Thyroid gland (tissue), 4 donors: ENCODE measurements at regions not wholly inside any gene's neighbourhood (a gene's known extent, or its start where the extent isn't known, plus 50 kb on each side); places are given as distances from the start of the nearest gene placed in this dataset.

Source experiments
- CTCF ChIP-seq, 6 experiments: fragments of 200-600 bp in 3 of 6; fragments of 450-650 bp in 3 of 6; sonication (generic) in 3 of 6; IDR thresholded peaks; one replicate each; pipeline ENCODE4 v1.5.1; 2016 to 2019; ENCODE audit warnings: antibody characterized with exemption in 6 of 6, mild to moderate bottlenecking in 2 of 6, inconsistent platforms in 1 of 6, moderate library complexity in 1 of 6
- POLR2A ChIP-seq, 2 donors: fragments of 450-650 bp; IDR thresholded peaks; one replicate each; pipeline ENCODE4 v1.6.1; 2017; ENCODE audit warnings: antibody characterized with exemption in 2 of 2, mild to moderate bottlenecking in 2 of 2, moderate library complexity in 1 of 2

GRCh38 chr4:126238013-126238412, 923.3 kb downstream of the FAT4 start:
- TF ChIP-seq CTCF (IDR thresholded peaks at IDR 0.05), result no peak
- TF ChIP-seq POLR2A (IDR thresholded peaks at IDR 0.05), result no peak
